HEK293T (cell line): ENCODE measurements at regions not wholly inside any gene's neighbourhood (a gene's known extent, or its start where the extent isn't known, plus 50 kb on each side); places are given as distances from the start of the nearest gene placed in this dataset.
"Not testable (repeated sequence)": the region's sequence is repeated elsewhere in the genome, so short reads cannot be mapped to it uniquely, and the experiment has no call there.

Source experiments
- CTCF ChIA-PET: fragments of 350-600 bp; formaldehyde crosslinking; extraction: SDS; loops from one replicate; lab custom pipeline; 2021; ENCODE audit warnings: antibody characterized with exemption, inconsistent platforms; lab: Yijun Ruan, JAX
- POLR2A ChIA-PET: fragments of 350-600 bp; formaldehyde crosslinking; extraction: SDS; loops from one replicate; lab custom pipeline; 2020; ENCODE audit warnings: antibody characterized with exemption, inconsistent platforms; lab: Yijun Ruan, JAX
- DNase-seq: peaks from one replicate; pipeline ENCODE4 v3.0.0; 2012; ENCODE audit warnings: mixed read lengths; ENCODE audit errors: extremely low spot score
- ARNT ChIP-seq: fragments of 450-650 bp; IDR thresholded peaks from 2 replicates; pipeline ENCODE4 v1.6.1; 2017; ENCODE audit warnings: mild to moderate bottlenecking
- BHLHE40 ChIP-seq: fragments of 450-650 bp; IDR thresholded peaks from 2 replicates; pipeline ENCODE4 v1.6.1; 2016; ENCODE audit warnings: mild to moderate bottlenecking, moderate library complexity, borderline replicate concordance
- CTBP1 ChIP-seq: fragments of 450-650 bp; IDR thresholded peaks from 2 replicates; pipeline ENCODE4 v1.6.1; 2016; ENCODE audit warnings: borderline replicate concordance
- ELF4 ChIP-seq: fragments of 450-650 bp; IDR thresholded peaks from 2 replicates; pipeline ENCODE4 v1.6.1; 2017; ENCODE audit warnings: antibody characterized with exemption
- FOXA1 ChIP-seq: fragments of 450-650 bp; IDR thresholded peaks from 2 replicates; pipeline ENCODE4 v1.6.1; 2016; ENCODE audit warnings: mild to moderate bottlenecking
- FOXK2 ChIP-seq: fragments of 450-650 bp; IDR thresholded peaks from 2 replicates; pipeline ENCODE4 v1.6.1; 2016; ENCODE audit warnings: mild to moderate bottlenecking
- FOXM1 ChIP-seq: fragments of 450-650 bp; IDR thresholded peaks from 2 replicates; pipeline ENCODE4 v1.6.1; 2017; ENCODE audit warnings: mild to moderate bottlenecking, borderline replicate concordance
- HDGF ChIP-seq: fragments of 450-650 bp; IDR thresholded peaks from 2 replicates; pipeline ENCODE4 v1.6.1; 2017; ENCODE audit warnings: antibody characterized with exemption, borderline replicate concordance
- L3MBTL2 ChIP-seq: fragments of 450-650 bp; conservative IDR thresholded peaks from 2 replicates; pipeline ENCODE4 v1.6.1; 2016; ENCODE audit warnings: mild to moderate bottlenecking
- LEF1 ChIP-seq: fragments of 450-650 bp; IDR thresholded peaks from 2 replicates; pipeline ENCODE4 v1.6.1; 2017; ENCODE audit warnings: mild to moderate bottlenecking, borderline replicate concordance
- NFRKB ChIP-seq: fragments of 450-650 bp; IDR thresholded peaks from 2 replicates; pipeline ENCODE4 v1.6.1; 2016; ENCODE audit warnings: mild to moderate bottlenecking, moderate library complexity
- PKNOX1 ChIP-seq: fragments of 450-650 bp; IDR thresholded peaks from 2 replicates; pipeline ENCODE4 v1.6.1; 2016
- SP1 ChIP-seq: fragments of 450-650 bp; IDR thresholded peaks from 2 replicates; pipeline ENCODE4 v1.6.1; 2017
- SUZ12 ChIP-seq: fragments of 450-650 bp; IDR thresholded peaks from 2 replicates; pipeline ENCODE4 v1.6.1; 2016; ENCODE audit warnings: mild to moderate bottlenecking
- TARDBP ChIP-seq: fragments of 450-650 bp; IDR thresholded peaks from 2 replicates; pipeline ENCODE4 v1.6.1; 2016
- ZNF384 ChIP-seq: fragments of 450-650 bp; IDR thresholded peaks from 2 replicates; pipeline ENCODE4 v1.6.1; 2016

- DNase-seq = no peak
- ChIA-PET POLR2A (no interaction called here), CTCF (no interaction called here)
- no peak for TF ChIP-seq FOXM1
- no peak for TF ChIP-seq LEF1
- no peak for TF ChIP-seq PKNOX1
- TF ChIP-seq HDGF = no peak
- no peak for TF ChIP-seq FOXK2
- no peak for TF ChIP-seq FOXA1
- no peak for TF ChIP-seq NFRKB
- no peak for TF ChIP-seq CTBP1
- TF ChIP-seq ZNF384 = no peak
- no peak for TF ChIP-seq SP1
- TF ChIP-seq SUZ12 = no peak
- TF ChIP-seq ARNT = no peak
- no peak for TF ChIP-seq L3MBTL2
- TF ChIP-seq ELF4 = no peak
- no peak for TF ChIP-seq BHLHE40
- no peak for TF ChIP-seq TARDBP
Measured at GRCh38 chr17:20805751-20806150, 226.2 kb downstream of the CDRT15L2 start.

- CTCF ChIA-PET, DNase-seq, POLR2A ChIA-PET: not testable (repeated sequence)
Measured at GRCh38 chr17:20807566-20807965, 228.0 kb downstream of the CDRT15L2 start.

- POLR2A ChIA-PET, CTCF ChIA-PET, DNase-seq: not testable (repeated sequence)
Measured at GRCh38 chr17:20815410-20815809, 227.4 kb downstream of the USP22 start.

- CTCF ChIA-PET = no interaction called here
- POLR2A ChIA-PET = no interaction called here
- no peak for DNase-seq
- TF ChIP-seq FOXK2 = no peak
Measured at GRCh38 chr17:20823905-20824304, 218.9 kb downstream of the USP22 start.

GRCh38 chr17:20825539-20825938 is 217.3 kb downstream of the USP22 start:
- DNase-seq = no peak
- TF ChIP-seq ELF4 = no peak
- TF ChIP-seq FOXA1 = no peak
- no peak for TF ChIP-seq PKNOX1
- TF ChIP-seq SUZ12 = no peak
- TF ChIP-seq HDGF = no peak
- ChIA-PET POLR2A (no interaction called here), CTCF (interaction anchor here (0.7 kb wide), 1 partner anchor 600 kb away, joined by 3 read pairs; no protein-coding TSS in a partner anchor)

GRCh38 chr17:20840453-20840852 is 202.4 kb downstream of the USP22 start:
- CTCF ChIA-PET, POLR2A ChIA-PET, DNase-seq: not testable (repeated sequence)

- POLR2A ChIA-PET, DNase-seq, CTCF ChIA-PET: not testable (repeated sequence)
Measured at GRCh38 chr17:20840987-20841865, 201.6 kb downstream of the USP22 start.

- CTCF ChIA-PET, POLR2A ChIA-PET, DNase-seq: not testable (repeated sequence)
Measured at GRCh38 chr17:20842012-20842411, 200.8 kb downstream of the USP22 start.

- POLR2A ChIA-PET, DNase-seq, CTCF ChIA-PET: not testable (repeated sequence)
Measured at GRCh38 chr17:20843261-20843660, 199.6 kb downstream of the USP22 start.
